ENCODE measurements at regions not wholly inside any gene's neighbourhood (a gene's known extent, or its start where the extent isn't known, plus 50 kb on each side); places are given as distances from the start of the nearest gene placed in this dataset.
A peak's percentile ranks its signal among the peaks of the same experiment; 100 is the strongest.

- TF ChIP-seq CTCF (IDR thresholded peaks at IDR 0.05; ENCODE audit: insufficient read depth, low read depth, low read length): no peak
- DNase-seq (ENCODE audit: low read depth): no peak
- no peak overlapping the region for H3K4me3 ChIP-seq (ENCODE audit: low read depth, low read length)
Measured at GRCh38 chr18:70468861-70469547, 180.2 kb downstream of the SOCS6 start.

- peak; percentile 69 for DNase-seq (ENCODE audit: low read depth)
- TF ChIP-seq CTCF (IDR thresholded peaks at IDR 0.05; ENCODE audit: insufficient read depth, low read depth, low read length): peak; percentile 43
Measured at GRCh38 chr18:70464343-70465114, 175.7 kb downstream of the SOCS6 start.

GRCh38 chr18:70463085-70463484, 174.2 kb downstream of the SOCS6 start:
- DNase-seq (ENCODE audit: low read depth): no peak
- H3K4me3 ChIP-seq (ENCODE audit: low read depth, low read length): no peak overlapping the region
- no peak for TF ChIP-seq CTCF (IDR thresholded peaks at IDR 0.05; ENCODE audit: insufficient read depth, low read depth, low read length)

More at GRCh38 chr18:70464343-70465114, 175.7 kb downstream of the SOCS6 start:
- H3K4me3 ChIP-seq (ENCODE audit: low read depth, low read length): peak overlapping the region; percentile 52

DNA sequence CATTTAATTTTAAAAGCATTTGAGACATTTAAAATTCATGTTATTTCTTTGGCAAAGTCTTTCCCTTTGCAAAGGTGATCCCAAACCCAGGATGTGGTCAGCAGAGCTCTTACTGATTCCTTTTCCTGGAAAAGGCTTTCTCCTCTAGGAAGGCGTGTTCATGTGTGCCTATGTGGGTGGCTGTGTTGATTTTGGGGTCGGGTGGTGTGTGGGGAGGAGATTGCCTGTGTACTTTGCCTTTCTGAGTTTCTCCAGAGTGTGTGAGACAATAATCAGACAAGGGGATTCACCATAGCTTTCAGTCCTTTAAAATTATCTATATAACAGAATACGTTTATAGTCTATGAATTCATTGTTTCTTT, 173.2 kb downstream of the SOCS6 start:
- DNase-seq (ENCODE audit: low read depth): no peak
- TF ChIP-seq CTCF (IDR thresholded peaks at IDR 0.05; ENCODE audit: insufficient read depth, low read depth, low read length): no peak
- no peak overlapping the region for H3K4me3 ChIP-seq (ENCODE audit: low read depth, low read length)

DNA sequence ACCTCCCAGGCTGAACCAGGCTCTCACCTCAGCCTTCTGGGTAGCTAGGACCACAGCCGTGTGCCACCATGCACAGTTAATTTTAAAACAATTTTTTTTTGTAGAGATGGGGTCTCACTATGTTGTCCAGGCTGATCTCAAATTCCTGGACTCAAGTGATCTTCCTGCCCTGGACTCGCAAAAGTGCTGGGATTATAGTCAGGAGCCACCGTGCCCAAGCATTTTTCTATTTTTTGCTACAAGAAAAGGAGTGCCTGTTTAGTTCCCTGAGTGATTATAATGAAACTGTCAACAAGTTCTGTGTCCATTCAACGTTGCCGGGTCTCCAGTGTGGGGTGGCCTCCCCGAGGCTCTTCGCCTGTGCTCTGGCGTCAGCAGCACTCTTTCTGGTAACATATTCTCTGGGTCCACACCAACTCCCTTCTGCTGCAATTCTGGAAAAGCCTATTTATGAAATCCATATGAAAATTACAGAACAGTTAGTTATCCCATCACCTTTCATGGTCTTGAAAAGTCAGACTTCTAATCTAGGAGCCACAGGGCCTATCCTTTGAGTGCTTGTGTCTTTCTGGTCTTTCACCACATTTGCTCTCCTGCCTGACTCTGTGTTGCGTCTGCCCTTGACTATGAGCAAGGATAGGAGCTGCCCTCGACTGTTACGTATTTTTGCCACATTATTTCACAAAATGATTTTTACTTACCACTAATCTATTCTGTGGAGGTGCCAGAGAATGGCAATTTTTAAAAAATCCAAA, 172.7 kb downstream of the SOCS6 start:
- H3K4me3 ChIP-seq (ENCODE audit: low read depth, low read length): no peak overlapping the region
- DNase-seq (ENCODE audit: low read depth): no peak
- TF ChIP-seq CTCF (IDR thresholded peaks at IDR 0.05; ENCODE audit: insufficient read depth, low read depth, low read length): no peak

DNA sequence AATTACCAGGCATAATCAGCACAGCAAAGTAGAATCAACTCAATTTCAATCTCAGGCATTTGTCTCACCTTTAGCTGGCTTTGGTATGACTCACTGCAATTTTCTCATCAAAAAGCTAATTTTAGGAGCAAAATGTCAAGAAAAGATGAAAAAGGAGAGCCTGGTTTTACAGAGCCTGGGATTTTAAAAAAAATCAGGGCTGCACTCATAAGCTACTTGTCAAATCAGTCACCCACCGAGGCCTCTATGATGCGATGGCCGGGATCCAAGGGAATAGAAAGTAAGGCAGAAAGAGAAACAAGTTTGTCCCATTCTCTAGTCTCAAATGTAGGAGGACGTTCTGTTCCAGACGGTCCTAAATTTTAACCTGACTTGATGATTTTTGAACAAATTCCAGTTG, 170.9 kb downstream of the SOCS6 start:
- TF ChIP-seq CTCF (IDR thresholded peaks at IDR 0.05; ENCODE audit: insufficient read depth, low read depth, low read length): no peak
- no peak overlapping the region for H3K4me3 ChIP-seq (ENCODE audit: low read depth, low read length)
- DNase-seq (ENCODE audit: low read depth): no peak

Measured in fibroblast of villous mesenchyme (primary cell).